ENCODE measurements at regions not wholly inside any gene's neighbourhood (a gene's known extent, or its start where the extent isn't known, plus 50 kb on each side); places are given as distances from the start of the nearest gene placed in this dataset.

- Histone ChIP-seq H3K9me3 (ENCODE audit: control insufficient read depth, insufficient read depth, low read depth, low read length) (no peaks in the 10 kb centered on the region), H3K4me1 (ENCODE audit: control insufficient read depth, insufficient read depth, low read length) (no peaks in the 10 kb centered on the region), H3K4me3 (ENCODE audit: low read depth in 2 of 2, low read length in 2 of 2) (no peak overlapping the region), H3K27ac (ENCODE audit: low read length) (no peak overlapping the region), H3K36me3 (ENCODE audit: control insufficient read depth, insufficient read depth, low read length) (no peaks in the 10 kb centered on the region), H3K27me3 (ENCODE audit: control insufficient read depth, insufficient read depth, low read length) (no peaks in the 10 kb centered on the region)
- ChIA-PET POLR2A (no interaction called here), CTCF (no interaction called here)
- BruUV-seq (replicated peaks), result no TSS peak
- ATAC-seq (no peak), DNase-seq (ENCODE audit: low read depth, low spot score) (no peak)
- intact Hi-C loops (cut with micrococcal nuclease; ENCODE audit: unreplicated experiment) (no loop called here), in situ Hi-C loops (cut with HindIII; ENCODE audit: low pct_unique_long_range_greater_than_20kb, low sequenced_read_pairs) (no loop called here)
- no peak for TF ChIP-seq SIN3A (IDR thresholded peaks at IDR 0.05; ENCODE audit: borderline replicate concordance, insufficient read depth, low read depth, low read length)
- no peak for TF ChIP-seq REST (IDR thresholded peaks at IDR 0.05; ENCODE audit: insufficient read depth in 1 of 2, low read depth in 2 of 2, low read length in 1 of 2)
- TF ChIP-seq CTCF (IDR thresholded peaks at IDR 0.05), result no peak
- no peak for TF ChIP-seq POLR2AphosphoS5 (IDR thresholded peaks at IDR 0.05; ENCODE audit: low read depth, low read length)
- TF ChIP-seq TCF7L2 (IDR thresholded peaks at IDR 0.05; ENCODE audit: low read depth, low read length), result no peak
Measured at GRCh38 chr1:163768576-163768975, 446.8 kb downstream of the NUF2 start.

- no peak overlapping the region for H3K4me3 ChIP-seq (ENCODE audit: low read depth in 2 of 2, low read length in 2 of 2)
- DNase-seq (ENCODE audit: low read depth, low spot score) (no peak), ATAC-seq (no peak)
- in situ Hi-C loops (cut with HindIII; ENCODE audit: low pct_unique_long_range_greater_than_20kb, low sequenced_read_pairs), result no loop called here
- BruUV-seq (replicated peaks), result no TSS peak
- no peaks in the 10 kb centered on the region for H3K4me1 ChIP-seq (ENCODE audit: control insufficient read depth, insufficient read depth, low read length)
- CTCF ChIA-PET, result no interaction called here
- TF ChIP-seq CTCF (IDR thresholded peaks at IDR 0.05) (no peak), SIN3A (IDR thresholded peaks at IDR 0.05; ENCODE audit: borderline replicate concordance, insufficient read depth, low read depth, low read length) (no peak), TCF7L2 (IDR thresholded peaks at IDR 0.05; ENCODE audit: low read depth, low read length) (no peak), REST (IDR thresholded peaks at IDR 0.05; ENCODE audit: insufficient read depth in 1 of 2, low read depth in 2 of 2, low read length in 1 of 2) (no peak), POLR2AphosphoS5 (IDR thresholded peaks at IDR 0.05; ENCODE audit: low read depth, low read length) (no peak)
- no peaks in the 10 kb centered on the region for H3K27me3 ChIP-seq (ENCODE audit: control insufficient read depth, insufficient read depth, low read length)
- intact Hi-C loops (cut with micrococcal nuclease; ENCODE audit: unreplicated experiment), result no loop called here
- H3K27ac ChIP-seq (ENCODE audit: low read length), result no peak overlapping the region
- no peaks in the 10 kb centered on the region for H3K36me3 ChIP-seq (ENCODE audit: control insufficient read depth, insufficient read depth, low read length)
- H3K9me3 ChIP-seq (ENCODE audit: control insufficient read depth, insufficient read depth, low read depth, low read length), result no peaks in the 10 kb centered on the region
- POLR2A ChIA-PET, result no interaction called here
Measured at GRCh38 chr1:163770265-163770664, 448.5 kb downstream of the NUF2 start.
